SK-N-SH treated with all-trans-retinoic acid at 6 μM for 48 hours (cell line): ENCODE measurements at regions not wholly inside any gene's neighbourhood (a gene's known extent, or its start where the extent isn't known, plus 50 kb on each side); places are given as distances from the start of the nearest gene placed in this dataset.

Experiments
- ARNTL ChIP-seq: fragments of 450-650 bp; formaldehyde crosslinking; IDR thresholded peaks from 2 replicates; pipeline ENCODE4 v1.5.0; 2020; ENCODE audit warnings: low read depth, mild to moderate bottlenecking, moderate library complexity, borderline replicate concordance
- CREB5 ChIP-seq: fragments of 250-450 bp; sonication (Bioruptor Pico); IDR thresholded peaks from 2 replicates; pipeline ENCODE4 v1.5.1; 2020; ENCODE audit warnings: low read depth, mild to moderate bottlenecking, moderate library complexity
- ESRRG ChIP-seq: fragments of 250-450 bp; sonication (Bioruptor Pico); IDR thresholded peaks from 2 replicates; pipeline ENCODE4 v1.6.1; 2021; ENCODE audit warnings: mild to moderate bottlenecking
- GLIS3 ChIP-seq: fragments of 250-450 bp; sonication (Bioruptor Pico); IDR thresholded peaks from 2 replicates; pipeline ENCODE4 v1.5.0; 2020; ENCODE audit warnings: mild to moderate bottlenecking, moderate library complexity
- PATZ1 ChIP-seq: fragments of 250-450 bp; sonication (Bioruptor Pico); IDR thresholded peaks from 2 replicates; pipeline ENCODE4 v1.8.0; 2020; ENCODE audit warnings: mild to moderate bottlenecking, moderate library complexity, borderline replicate concordance
- RARB ChIP-seq: fragments of 250-450 bp; sonication (Bioruptor Pico); IDR thresholded peaks from 2 replicates; pipeline ENCODE4 v1.8.0; 2021; ENCODE audit warnings: mild to moderate bottlenecking, moderate library complexity
- TOX ChIP-seq: fragments of 250-450 bp; sonication (Bioruptor Pico); IDR thresholded peaks from 2 replicates; pipeline ENCODE4 v1.8.0; 2021; ENCODE audit warnings: mild to moderate bottlenecking, moderate library complexity, borderline replicate concordance
- ZC3H10 ChIP-seq: fragments of 250-450 bp; sonication (Bioruptor Pico); IDR thresholded peaks from 2 replicates; pipeline ENCODE4 v1.5.1; 2021; ENCODE audit warnings: mild to moderate bottlenecking, moderate library complexity
- ZFP30 ChIP-seq: fragments of 450-650 bp; formaldehyde crosslinking; IDR thresholded peaks from 2 replicates; pipeline ENCODE4 v1.5.0; 2022; ENCODE audit warnings: mild to moderate bottlenecking, moderate library complexity
- ZNF70 ChIP-seq: fragments of 450-650 bp; formaldehyde crosslinking; IDR thresholded peaks from 2 replicates; pipeline ENCODE4 v1.5.0; 2020; ENCODE audit warnings: mild to moderate bottlenecking, moderate library complexity

GRCh38 chr16:27737513-27737912, 187.6 kb downstream of the KATNIP start:
- TF ChIP-seq CREB5, result no peak
- TF ChIP-seq ZNF70, result no peak
- TF ChIP-seq ZFP30 (CRISPR knock-in tag), result no peak
- TF ChIP-seq ZC3H10 (CRISPR knock-in tag), result no peak
- TF ChIP-seq ARNTL, result no peak
- no peak for TF ChIP-seq TOX (CRISPR knock-in tag)
- TF ChIP-seq GLIS3 (CRISPR knock-in tag), result no peak
- no peak for TF ChIP-seq PATZ1 (CRISPR knock-in tag)
- TF ChIP-seq ESRRG (CRISPR knock-in tag), result no peak
- TF ChIP-seq RARB (CRISPR knock-in tag), result no peak
